ENCODE measurements at regions not wholly inside any gene's neighbourhood (a gene's known extent, or its start where the extent isn't known, plus 50 kb on each side); places are given as distances from the start of the nearest gene placed in this dataset.
"Not testable (repeated sequence)": the region's sequence is repeated elsewhere in the genome, so short reads cannot be mapped to it uniquely, and the experiment has no call there.

DNA sequence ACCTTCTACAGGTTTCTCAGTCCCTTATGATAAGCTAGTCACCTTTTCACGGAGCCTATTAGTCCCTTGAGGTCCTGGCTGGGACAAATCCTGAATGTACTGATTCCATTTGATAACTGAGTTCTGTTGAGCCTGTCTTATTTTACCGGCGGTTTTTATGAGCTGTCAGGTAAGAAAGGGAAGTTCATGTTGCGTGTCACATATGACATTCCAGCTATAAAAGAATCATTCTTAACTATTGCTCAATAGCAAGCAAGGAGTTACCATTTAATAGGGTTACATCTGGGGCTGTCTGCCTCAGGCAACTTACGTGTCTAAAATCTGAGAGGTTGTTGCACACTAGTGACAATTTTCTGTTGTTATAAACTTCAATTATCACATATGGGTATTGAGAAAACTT, 394.6 kb downstream of the TECRL start:
- DNase-seq (ENCODE audit: low read depth in 2 of 2): no peak

DNA sequence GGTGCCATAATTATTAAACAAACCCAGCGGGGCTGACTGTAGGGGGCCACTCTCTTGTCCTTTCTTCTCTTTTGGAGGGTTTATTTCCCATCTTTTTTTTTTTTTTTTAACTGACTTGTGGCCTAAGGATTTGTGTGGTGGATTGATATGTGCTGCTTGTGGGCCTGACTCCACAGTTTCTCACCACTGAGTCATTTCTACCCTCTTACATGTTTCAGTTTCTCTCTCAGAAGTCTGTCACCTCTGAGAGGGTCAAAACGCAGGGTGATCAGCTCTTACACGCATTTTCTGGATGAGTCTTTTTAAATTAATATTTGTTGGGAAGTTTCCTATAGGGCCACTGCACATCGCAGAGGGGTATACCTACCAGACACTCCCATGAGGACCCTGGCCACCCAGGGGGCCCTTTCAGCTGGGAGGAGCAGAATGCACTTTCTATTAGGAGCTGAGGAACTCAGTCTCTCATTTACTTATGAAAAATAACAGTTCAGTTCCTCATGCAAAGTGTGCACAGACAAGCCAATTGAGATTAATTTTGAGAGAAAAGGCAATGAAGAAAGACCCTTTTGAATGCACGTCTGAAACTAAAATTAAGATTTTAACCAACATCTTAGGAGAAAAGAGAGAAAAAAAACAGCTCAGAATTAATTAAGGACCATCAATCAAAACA, 407.9 kb downstream of the TECRL start:
- no peak for DNase-seq (ENCODE audit: low read depth in 2 of 2)

DNA sequence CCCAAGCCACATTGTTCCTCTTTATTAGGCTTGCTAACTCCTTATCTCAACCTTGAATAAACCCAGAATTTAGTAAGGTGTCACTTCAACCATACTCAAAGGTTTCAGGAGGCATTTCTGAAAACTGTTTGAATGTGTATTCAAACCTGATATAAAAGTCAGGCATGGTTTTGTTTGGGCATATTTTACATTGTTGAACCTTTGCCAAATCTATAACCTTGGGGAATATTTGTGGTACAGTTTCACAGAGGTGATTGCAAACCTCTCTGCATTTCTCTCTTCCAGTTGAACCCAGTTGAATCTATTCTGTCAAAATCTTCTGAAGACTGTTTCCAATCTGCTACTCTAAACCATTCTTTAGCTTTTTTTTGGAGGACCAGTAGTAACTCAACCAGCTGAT, 409.0 kb downstream of the TECRL start:
- no peak for DNase-seq (ENCODE audit: low read depth in 2 of 2)

DNA sequence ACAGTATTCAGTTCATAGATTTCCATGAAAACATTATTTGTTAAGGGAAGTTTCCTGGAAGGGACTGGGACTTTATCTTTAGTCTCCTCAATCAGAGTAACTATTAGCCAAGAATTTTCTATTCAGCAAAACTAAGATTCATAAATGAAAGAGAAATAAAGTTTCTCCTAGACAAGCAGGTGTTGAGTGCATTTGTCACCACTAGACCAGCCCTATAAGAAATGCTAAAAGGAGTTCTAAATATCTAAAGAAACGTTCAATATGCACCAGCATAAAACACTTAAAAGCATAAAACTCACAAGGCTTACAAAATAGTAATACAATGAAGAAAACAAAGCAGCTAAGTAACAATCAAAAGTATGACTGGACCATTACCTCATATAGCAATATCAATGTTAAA, 423.0 kb downstream of the TECRL start:
- no peak for DNase-seq (ENCODE audit: low read depth in 2 of 2)

DNA sequence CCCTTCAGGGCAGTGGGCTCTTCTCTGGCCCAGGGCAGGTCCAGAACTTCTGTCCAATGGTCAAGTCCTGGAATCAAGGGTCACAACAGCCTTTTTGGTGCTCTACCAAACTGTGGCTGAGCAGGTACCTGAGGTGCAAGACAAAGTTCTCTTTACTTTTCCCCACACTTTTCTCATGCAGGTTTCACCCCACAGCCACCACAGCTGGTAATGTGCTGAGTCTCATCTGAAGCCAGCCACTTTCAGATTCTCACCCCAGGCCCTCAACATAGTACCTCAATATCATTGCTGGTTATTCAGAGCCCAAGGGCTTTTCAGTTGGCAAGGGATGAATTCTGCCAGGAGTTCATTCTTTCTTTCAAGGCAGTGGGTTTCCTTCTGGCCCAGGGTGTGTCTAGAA, 426.0 kb downstream of the TECRL start:
- DNase-seq (ENCODE audit: low read depth in 2 of 2): no peak

DNA sequence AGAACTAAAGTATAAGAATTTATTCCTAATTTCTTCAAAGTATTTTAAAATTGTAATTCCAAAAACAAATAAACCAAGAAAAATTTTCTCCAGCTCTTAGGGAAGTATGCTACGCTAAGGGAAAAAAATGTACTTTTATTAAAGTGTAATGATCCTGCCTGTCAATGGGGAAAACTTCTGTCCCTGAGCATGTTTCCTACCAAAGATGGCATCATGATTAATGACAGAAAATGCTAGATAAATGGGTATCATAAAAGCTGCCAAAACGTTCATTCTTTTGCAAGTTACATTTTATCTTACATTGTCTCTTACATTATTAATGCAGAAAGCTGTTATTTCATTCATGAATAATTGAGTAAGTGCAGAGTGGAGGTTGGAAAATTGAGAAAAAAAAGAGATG, 443.4 kb downstream of the TECRL start:
- DNase-seq (ENCODE audit: low read depth in 2 of 2): no peak

DNA sequence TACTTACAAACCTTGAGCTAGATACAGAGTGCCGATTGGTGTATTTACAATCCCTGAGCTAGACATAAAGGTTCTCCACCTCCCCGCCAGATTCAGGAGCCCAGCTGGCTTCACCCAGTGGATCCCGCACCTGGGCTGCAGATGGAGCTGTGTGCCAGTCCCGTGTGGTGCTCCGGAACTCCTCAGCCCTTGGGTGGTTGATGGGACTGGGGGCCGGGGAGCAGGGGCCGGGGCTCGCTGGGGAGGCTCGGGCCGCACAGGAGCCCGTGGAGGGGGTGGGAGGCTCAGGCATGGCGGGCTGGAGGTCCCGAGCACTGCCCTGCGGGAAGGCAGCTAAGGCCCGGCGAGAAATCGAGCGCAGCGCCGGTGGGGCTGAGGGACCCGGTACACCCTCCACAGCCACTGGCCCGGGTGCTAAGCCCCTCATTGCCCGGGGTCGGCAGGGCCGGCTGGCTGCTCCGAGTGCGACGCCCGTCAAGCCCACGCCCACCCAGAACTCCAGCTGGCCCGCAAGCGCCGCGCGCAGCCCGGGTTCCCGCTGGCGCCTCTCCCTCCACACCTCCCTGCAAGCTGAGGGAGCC, 466.5 kb downstream of the TECRL start:
- DNase-seq (ENCODE audit: low read depth in 2 of 2): not testable (repeated sequence)

DNA sequence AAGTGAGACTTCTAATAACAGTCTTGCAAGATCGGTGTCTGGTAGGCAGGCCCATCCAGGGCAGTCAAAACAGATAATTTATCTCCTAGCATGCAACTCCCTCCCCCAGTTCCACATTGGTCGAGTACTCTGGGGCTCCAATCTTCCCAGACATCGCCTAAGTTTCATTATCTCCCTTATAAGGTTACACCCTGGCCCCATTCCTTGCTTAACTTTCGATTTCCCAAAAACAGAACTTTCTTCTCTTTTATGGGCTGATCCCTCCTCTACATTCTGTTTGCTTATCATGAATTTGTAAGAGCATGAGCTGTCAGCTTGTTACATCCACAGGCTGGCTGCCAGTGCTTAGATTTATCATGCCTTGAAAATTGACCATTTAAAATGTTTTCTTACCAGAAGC, 471.3 kb downstream of the TECRL start:
- DNase-seq (ENCODE audit: low read depth in 2 of 2): no peak

DNA sequence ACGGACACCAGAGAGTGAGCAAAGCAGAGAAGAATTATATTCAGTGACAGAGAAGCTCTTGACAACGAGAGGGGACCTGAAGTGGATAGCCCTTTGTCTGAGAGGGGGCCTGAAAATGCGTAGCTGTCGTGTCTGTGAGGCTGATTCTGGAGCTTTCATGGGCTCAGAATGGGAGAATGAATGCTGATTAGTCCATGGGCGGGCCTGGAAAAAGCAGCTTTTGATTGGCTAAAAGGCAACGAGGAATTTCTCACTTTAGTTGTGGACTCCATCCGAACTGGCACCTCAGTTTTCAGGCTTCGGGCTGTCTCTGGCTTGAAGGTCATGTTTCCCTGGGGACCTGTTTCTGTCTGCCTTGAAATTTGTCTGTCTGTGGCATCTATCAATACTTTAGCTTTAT, 487.1 kb downstream of the TECRL start:
- DNase-seq (ENCODE audit: low read depth in 2 of 2): no peak

DNA sequence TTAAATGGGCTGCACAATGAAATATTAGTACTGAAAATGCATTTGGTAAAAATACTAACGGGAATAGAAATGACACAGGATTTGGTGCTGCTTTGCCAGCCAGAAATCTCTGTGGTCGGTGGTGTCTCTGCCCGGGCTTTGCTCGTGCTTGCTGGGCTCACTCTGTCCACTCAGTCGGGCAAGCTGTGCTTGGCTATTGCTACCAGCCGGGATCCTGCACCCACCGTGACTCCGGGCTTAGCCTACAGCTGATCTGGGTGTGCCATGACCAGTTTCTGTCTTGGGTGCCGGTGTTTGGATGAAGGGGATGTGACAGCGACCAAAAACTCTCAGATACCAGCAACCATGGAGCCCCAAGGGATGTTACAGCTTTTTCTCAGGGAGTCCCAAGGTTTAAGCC, 487.7 kb downstream of the TECRL start:
- no peak for DNase-seq (ENCODE audit: low read depth in 2 of 2)

DNA sequence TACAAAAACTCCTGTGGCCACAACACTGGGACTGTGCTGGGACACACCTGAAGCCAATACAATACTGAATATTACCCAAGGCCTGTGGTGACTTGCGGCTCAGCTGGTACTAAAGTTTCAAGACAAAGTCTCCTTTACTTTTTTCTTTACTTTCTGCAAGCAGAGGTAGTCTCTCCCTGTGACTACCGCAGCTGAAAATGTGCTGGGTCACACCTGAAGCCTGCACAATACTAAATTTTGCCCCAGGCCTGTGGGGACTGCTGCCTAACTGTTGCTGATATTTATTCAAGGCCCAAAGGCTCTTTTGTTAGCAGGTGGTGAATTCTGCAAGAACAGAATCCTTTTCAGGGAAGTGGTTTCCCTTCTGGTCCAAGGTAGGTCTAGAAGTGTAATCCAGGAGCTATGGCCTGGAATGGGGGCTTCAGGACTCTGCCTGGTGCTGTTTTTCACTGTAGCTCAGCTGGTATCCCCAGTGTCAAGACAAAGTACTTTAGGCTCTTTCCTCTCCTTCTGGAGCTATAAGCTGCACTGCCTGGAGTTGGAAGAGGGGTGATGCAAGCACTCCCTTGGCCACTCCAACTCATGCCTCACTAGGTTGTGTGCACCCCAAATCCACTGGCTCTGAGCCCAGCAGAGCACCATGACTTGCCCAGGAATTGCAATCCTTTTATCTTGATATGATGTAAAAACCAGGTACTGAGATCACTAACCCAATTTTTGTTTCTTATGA, 489.4 kb downstream of the TECRL start:
- DNase-seq (ENCODE audit: low read depth in 2 of 2): no peak

DNA sequence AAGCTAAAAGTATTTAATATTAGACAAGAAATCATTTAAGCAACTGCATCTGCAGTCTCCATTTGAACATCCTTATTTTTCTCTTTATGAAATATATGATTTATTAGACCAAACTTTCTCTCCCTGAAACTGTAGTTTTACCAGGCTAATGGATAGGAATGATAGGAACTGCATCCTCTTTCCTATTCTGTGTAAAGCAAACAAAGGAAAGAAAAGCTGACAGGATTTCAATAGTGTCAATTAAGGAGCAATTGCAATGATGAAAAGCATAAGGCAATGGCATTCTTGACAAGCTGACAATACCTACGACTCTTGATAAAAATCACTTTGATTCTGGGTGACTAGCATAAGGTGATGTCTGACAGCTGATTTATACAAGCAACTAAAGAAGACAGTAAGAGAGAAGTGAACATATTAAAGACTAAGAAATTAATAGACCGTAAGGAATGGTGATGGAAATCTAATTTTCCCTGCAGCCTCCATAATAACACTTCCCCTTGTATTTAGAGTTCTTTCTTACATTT, 502.5 kb downstream of the TECRL start:
- no peak for DNase-seq (ENCODE audit: low read depth in 2 of 2)

DNA sequence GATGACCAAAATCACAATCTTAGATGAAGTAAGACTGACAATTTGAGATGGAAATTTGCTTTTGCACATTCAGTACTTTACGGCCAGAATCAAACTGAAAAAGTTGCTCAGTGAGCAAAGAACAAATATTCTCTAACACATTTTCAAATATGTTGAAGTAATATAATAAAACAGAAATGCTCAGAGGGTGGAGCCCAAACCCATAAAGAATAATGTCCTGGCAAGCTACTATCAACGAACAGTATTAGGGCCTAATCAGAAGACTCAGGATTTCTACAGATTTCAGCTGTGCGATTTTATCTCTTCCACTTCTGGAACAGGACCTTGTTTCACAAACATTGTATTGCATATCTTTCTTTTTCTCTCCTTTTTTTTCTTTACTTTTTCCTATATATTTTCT, 505.0 kb downstream of the TECRL start:
- no peak for DNase-seq (ENCODE audit: low read depth in 2 of 2)

DNA sequence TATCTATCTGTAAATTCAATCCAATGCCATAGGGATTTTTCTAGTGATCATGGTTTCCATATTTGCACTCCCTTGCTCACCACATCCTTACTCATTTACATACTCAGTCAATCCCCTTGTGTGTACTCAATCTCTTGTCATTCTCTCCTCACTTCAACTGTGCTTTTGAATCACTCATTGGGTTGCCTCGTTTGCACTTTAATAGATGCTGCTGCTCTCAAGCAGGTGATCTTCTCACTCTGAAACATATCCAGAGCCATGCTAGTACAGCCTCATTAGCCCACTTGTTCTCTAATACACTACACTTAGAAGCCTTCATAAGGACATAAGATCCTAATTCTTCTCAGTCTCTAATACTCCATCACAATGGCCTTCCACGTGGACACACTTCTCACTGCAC, 507.9 kb downstream of the TECRL start:
- no peak for DNase-seq (ENCODE audit: low read depth in 2 of 2)

DNA sequence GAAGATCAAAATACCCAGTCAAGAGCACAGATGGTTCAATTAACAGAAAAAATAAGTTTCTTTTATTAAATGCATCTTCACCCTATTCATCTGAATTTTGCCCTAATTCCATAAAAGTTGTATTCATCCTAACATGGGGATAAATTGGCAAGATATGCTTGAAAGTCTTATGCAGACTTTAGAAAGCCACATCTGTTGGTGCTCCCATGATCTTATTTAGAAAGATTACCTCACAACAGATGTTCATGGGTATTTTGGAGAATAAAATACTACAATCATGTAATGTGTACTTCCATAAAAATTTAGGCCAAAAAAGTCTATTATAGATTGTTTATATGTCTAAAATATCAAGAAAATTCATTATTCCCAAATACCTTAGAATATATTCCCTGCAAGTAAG, 510.3 kb downstream of the TECRL start:
- DNase-seq (ENCODE audit: low read depth in 2 of 2): no peak

DNA sequence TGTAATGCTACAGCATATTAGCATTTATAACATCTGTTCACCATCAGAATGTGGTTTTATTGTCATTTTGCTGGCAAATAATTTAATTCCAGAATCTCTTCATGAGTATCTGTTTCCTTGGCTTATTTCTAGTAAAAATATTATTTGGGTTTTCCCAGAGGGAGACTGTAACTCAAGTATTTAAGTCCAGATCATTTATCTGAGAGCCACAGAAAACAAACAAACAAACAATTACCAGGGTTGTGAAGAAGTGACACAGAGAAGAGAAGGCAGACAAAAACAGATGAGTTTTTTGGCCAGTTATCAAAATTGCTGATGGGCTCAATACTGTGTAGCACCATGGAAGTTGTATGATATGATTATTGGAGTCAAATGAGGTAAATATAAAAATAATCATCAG, 515.1 kb downstream of the TECRL start:
- DNase-seq (ENCODE audit: low read depth in 2 of 2): no peak

DNA sequence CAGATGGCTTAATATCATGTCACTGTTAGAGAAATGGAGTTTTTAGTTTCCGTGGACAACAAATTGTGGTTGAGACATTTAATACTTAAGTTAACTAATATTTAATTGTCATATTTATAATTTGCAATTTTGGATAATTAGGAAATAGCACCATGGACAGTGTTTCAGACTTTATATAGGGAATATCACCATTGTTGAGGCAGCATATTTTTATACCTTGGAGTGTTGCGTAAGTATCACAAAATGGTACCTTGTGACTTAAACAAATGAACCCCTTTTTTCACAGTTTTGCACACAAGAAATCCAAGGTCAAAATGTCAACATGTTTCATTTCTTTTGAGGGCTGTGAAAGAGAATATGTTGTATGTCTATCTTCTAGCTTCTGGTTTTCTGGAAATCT, 539.9 kb downstream of the TECRL start:
- DNase-seq (ENCODE audit: low read depth in 2 of 2): no peak

DNA sequence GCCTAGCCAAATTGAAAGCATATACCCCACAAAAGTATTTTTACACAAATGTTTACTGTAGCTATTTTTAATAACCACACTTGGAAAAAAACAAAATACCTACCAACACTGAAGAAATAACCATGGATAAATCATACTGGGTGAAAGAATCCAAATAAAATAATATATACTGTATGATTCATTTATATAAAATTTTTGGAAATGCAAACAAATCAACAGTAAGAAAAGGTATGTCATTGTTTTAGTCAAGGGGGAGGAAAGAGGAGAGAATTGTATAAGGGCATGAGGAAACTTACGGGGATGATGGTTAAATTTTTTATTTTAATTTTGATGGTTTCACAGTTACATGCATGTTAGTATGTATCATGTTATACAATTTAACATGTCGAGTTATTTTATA, 557.8 kb downstream of the TECRL start:
- no peak for DNase-seq (ENCODE audit: low read depth in 2 of 2)

DNA sequence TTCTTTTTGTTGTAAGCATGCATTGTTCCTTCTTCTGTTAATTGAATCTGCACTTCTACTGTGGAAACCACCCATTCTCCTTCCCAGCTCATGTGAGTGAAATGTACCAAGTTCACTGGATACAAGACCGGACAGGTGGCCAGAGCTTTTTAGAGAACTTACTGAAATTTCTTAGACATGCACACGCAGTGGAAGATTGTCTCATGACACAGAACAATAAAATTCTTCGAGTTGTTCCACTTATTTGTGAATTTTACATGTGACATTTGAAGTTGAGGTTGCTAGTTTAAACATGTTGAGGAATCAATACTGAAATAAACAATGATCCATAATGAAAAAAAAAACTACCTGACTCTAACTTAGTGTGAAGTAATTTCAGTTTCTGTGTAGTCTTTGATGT, 568.0 kb downstream of the TECRL start:
- no peak for DNase-seq (ENCODE audit: low read depth in 2 of 2)

DNA sequence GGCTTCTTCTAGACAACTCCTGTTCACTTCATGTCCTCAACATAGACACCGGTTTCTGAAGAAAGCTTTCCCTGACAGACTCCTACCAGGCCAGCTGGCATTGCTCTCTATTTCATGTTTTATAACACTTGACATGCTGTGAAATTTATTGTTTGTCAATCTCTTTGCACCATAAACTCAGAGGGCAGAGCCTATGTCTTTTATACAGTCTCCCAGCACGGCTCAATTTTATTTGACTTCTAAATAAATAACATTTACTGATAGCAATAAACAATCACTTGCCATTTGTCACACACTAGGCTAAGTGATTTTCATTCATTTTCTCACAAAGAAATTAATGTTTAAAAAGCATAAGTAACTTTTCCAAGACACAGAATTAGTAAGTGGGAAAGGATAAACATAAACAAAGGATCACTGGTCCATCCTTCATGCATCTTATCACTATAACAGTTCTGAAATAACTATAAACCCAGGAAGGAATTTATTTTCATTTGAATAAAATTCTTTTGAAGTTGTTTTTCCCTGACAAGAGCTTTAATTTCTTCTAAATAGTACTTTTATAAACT, 577.6 kb downstream of the TECRL start:
- no peak for DNase-seq (ENCODE audit: low read depth in 2 of 2)

DNA sequence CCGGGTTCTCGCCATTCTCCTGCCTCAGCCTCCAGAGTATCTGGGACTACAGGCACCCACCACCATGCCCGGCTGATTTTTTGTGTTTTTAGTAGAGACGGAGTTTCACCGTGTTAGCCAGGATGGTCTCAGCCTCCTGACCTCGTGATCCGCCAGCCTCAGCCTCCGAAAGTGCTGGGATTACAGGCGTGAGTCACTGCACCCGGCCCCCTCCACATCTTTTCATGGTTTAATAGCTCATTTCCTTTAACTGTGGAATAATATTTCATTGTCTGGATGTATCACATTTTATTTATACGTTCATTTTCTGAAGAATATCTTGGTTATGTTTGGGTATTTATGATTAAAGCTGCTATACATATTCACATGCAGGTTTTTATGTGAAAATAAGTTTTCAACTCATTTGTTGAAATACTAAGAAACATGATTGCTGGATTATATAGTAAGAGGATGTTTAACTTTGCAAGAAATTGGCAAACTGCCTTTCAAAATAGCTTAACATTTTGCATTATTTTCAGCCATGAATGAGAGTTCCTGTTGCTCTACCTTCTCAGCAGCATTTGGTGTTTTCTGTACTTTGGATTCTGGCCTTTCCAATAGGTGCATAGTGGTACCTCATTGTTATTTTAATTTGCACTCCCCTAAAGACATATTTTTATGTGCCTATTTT, 591.9 kb downstream of the TECRL start:
- no peak for DNase-seq (ENCODE audit: low read depth in 2 of 2)

Measured in stimulated activated CD4-positive, alpha-beta T cell treated with anti-CD3 and anti-CD28 coated beads, Interleukin-4, amount 100 ng/mL, for 48 hours (primary cell).